ENCODE measurements at regions not wholly inside any gene's neighbourhood (a gene's known extent, or its start where the extent isn't known, plus 50 kb on each side); places are given as distances from the start of the nearest gene placed in this dataset.

- H3K4me1 ChIP-seq (ENCODE audit: insufficient read depth, low read length, poor library complexity, severe bottlenecking) = no peaks in the 10 kb centered on the region
- DNase-seq (ENCODE audit: low spot score) = no peak
- H3K36me3 ChIP-seq (ENCODE audit: insufficient read depth, low read length, poor library complexity, severe bottlenecking) = no peaks in the 10 kb centered on the region
- no peaks in the 10 kb centered on the region for H3K9me3 ChIP-seq (ENCODE audit: low read depth, low read length, poor library complexity, severe bottlenecking)
- H3K27ac ChIP-seq (ENCODE audit: low read depth, low read length, poor library complexity, severe bottlenecking) = no peak overlapping the region
- TF ChIP-seq EZH2 (IDR thresholded peaks at IDR 0.05; ENCODE audit: borderline replicate concordance, low read depth, low read length, poor library complexity, severe bottlenecking) (no peak), CTCF (conservative IDR thresholded peaks at IDR 0.05; ENCODE audit: low read depth, low read length) (no peak)
- H3K27me3 ChIP-seq (replicated peaks; ENCODE audit: insufficient read depth, low read depth, low read length, poor library complexity) = no peaks in the 10 kb centered on the region
- ChIA-PET CTCF (interaction anchor here (0.7 kb wide), 1 partner anchor 7 kb away, joined by 3 read pairs; no protein-coding TSS in a partner anchor), POLR2A (ENCODE audit: low non-redundant PET) (no interaction called here)
- BruUV-seq (replicated peaks) = no TSS peak
- H3K4me3 ChIP-seq (ENCODE audit: low read depth, low read length, poor library complexity, severe bottlenecking) = no peak overlapping the region
- intact Hi-C loops (cut with micrococcal nuclease; ENCODE audit: unreplicated experiment) = no loop called here
These were observed 56.0 kb upstream of the MOCS2 start for GRCh38 chr5:53165431-53166182.

GRCh38 chr5:53166183-53166495 lies 56.6 kb upstream of the MOCS2 start:
- H3K4me3 ChIP-seq (ENCODE audit: low read depth, low read length, poor library complexity, severe bottlenecking) = no peak overlapping the region
- no peaks in the 10 kb centered on the region for H3K27me3 ChIP-seq (replicated peaks; ENCODE audit: insufficient read depth, low read depth, low read length, poor library complexity)
- TF ChIP-seq CTCF (conservative IDR thresholded peaks at IDR 0.05; ENCODE audit: low read depth, low read length) (no peak), EZH2 (IDR thresholded peaks at IDR 0.05; ENCODE audit: borderline replicate concordance, low read depth, low read length, poor library complexity, severe bottlenecking) (no peak)
- no TSS peak for BruUV-seq (replicated peaks)
- no peaks in the 10 kb centered on the region for H3K9me3 ChIP-seq (ENCODE audit: low read depth, low read length, poor library complexity, severe bottlenecking)
- ChIA-PET POLR2A (ENCODE audit: low non-redundant PET) (no interaction called here), CTCF (interaction anchor here (0.7 kb wide), 1 partner anchor 8 kb away, joined by 3 read pairs; no protein-coding TSS in a partner anchor)
- no peak overlapping the region for H3K27ac ChIP-seq (ENCODE audit: low read depth, low read length, poor library complexity, severe bottlenecking)
- intact Hi-C loops (cut with micrococcal nuclease; ENCODE audit: unreplicated experiment) = no loop called here
- H3K4me1 ChIP-seq (ENCODE audit: insufficient read depth, low read length, poor library complexity, severe bottlenecking) = no peaks in the 10 kb centered on the region
- no peak for DNase-seq (ENCODE audit: low spot score)
- no peaks in the 10 kb centered on the region for H3K36me3 ChIP-seq (ENCODE audit: insufficient read depth, low read length, poor library complexity, severe bottlenecking)

- intact Hi-C loops (cut with micrococcal nuclease; ENCODE audit: unreplicated experiment) = no loop called here
- H3K9me3 ChIP-seq (ENCODE audit: low read depth, low read length, poor library complexity, severe bottlenecking) = no peaks in the 10 kb centered on the region
- no peak overlapping the region for H3K4me3 ChIP-seq (ENCODE audit: low read depth, low read length, poor library complexity, severe bottlenecking)
- ChIA-PET CTCF (no interaction called here), POLR2A (ENCODE audit: low non-redundant PET) (no interaction called here)
- H3K4me1 ChIP-seq (ENCODE audit: insufficient read depth, low read length, poor library complexity, severe bottlenecking) = no peaks in the 10 kb centered on the region
- no peaks in the 10 kb centered on the region for H3K36me3 ChIP-seq (ENCODE audit: insufficient read depth, low read length, poor library complexity, severe bottlenecking)
- BruUV-seq (replicated peaks) = no TSS peak
- no peaks in the 10 kb centered on the region for H3K27me3 ChIP-seq (replicated peaks; ENCODE audit: insufficient read depth, low read depth, low read length, poor library complexity)
- H3K27ac ChIP-seq (ENCODE audit: low read depth, low read length, poor library complexity, severe bottlenecking) = no peak overlapping the region
- DNase-seq (ENCODE audit: low spot score) = no peak
- TF ChIP-seq CTCF (conservative IDR thresholded peaks at IDR 0.05; ENCODE audit: low read depth, low read length) = no peak
- no peak for TF ChIP-seq EZH2 (IDR thresholded peaks at IDR 0.05; ENCODE audit: borderline replicate concordance, low read depth, low read length, poor library complexity, severe bottlenecking)
These were observed 58.3 kb upstream of the MOCS2 start for GRCh38 chr5:53167836-53168235.
